DMS153 treated with DMSO at 0.1 percent for 48 hours (cell line): ENCODE measurements at regions not wholly inside any gene's neighbourhood (a gene's known extent, or its start where the extent isn't known, plus 50 kb on each side); places are given as distances from the start of the nearest gene placed in this dataset.
"Not testable (repeated sequence)": the region's sequence is repeated elsewhere in the genome, so short reads cannot be mapped to it uniquely, and the experiment has no call there.

Source experiments
- DNase-seq: peaks from one replicate; lab custom pipeline; 2025; ENCODE audit not compliant: unreplicated experiment; lab: John Stamatoyannopoulos, UW

DNA sequence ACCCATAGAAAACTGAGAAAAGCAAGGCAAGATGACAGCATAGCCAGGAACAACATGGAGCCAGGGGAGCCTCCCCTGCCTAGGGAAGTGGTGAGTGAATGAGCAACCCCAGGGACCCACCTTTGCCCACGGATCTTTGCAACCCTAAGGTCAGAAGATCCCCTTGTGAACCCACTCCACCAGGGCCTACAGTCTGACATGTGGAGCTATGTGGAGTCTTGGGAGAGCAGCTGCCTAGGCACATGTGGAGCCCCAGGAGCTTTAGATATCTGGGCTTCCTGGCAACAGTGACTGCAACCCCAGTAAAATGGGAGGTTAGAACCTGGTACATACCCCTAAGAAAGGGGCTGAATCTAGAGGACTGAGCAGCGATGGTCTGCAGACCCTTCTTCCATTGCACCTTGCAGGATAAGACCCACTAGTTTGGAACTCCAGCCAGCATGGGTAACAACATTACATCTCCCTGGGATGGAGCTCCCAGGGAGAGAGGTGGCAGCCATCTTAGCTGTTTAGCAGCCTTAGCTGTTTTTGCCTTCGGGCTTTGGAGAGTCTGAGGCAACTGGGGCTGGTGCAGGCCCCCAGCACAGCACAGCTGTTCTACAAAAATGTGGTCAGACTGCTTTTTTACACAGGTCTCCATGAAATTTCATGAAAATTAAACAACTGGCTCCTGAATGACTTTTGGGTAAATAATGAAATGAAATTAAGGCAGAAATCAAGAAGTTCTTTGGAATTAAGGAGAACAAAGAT lies 104.7 kb upstream of the TRIM2 start:
- no peak for DNase-seq

DNA sequence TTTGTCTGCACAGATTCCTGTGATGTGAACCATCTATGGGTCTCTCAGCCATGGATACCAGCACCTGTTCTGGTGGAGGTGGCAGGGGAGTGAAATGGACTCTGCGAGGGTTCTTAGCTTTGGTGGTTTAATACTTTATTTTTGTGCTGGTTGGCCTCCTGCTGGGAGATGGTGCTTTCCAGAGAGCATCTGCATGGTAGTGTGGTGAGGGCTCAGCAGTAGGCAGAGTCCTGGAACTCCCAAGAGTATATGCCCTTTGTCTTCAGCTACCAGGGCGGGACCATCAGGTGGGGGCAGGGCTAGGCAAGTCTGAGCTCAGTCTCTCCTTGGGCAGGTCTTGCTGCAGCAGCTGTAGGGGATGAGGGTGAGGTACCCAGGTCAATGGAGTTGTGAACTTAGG lies 97.5 kb upstream of the TRIM2 start:
- DNase-seq: not testable (repeated sequence)

DNA sequence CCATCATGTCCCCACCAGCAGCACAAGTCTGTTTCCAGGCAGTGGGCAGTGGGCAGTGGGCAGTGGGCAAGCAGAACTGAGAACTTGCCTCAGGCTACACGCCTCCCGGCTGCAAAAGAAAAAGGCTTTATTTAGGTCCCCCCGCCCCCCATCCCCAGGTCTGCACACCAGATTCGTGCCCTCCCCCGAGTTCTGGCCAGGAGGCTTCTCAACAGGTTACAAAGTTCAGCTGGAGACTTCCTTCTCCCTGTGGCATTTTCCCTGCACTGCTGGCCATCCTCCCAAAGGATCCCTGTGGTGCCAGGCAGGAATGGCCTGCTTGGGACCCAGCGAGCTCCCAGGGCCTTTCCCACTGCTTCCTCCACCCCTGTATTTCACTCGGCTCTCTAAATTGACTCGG lies 97.0 kb upstream of the TRIM2 start:
- DNase-seq: no peak

DNA sequence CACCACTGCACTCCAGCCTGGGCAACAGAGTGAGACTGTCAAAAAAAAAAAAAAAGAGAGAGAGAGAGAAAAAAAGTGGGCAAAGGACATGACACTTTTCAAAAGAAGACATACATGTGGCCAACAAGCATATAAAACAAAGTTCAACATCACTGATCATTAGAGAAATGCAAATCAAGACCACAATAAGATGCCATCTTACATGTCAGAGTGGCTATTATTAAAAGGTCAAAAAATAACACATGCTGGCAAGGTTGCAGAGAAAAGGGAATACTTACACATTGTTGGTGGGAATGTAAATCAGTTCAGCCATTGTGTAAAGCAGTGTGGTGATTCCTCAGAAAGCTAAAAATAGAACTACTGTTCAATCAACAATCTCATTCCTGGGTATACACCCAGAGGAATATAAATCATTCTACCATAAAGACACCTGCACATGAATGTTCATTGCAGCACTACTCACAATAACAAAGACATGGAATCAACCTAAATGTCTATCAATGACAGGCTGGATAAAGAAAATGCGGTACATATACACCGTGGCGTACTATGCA lies 94.9 kb upstream of the TRIM2 start:
- DNase-seq: no peak

DNA sequence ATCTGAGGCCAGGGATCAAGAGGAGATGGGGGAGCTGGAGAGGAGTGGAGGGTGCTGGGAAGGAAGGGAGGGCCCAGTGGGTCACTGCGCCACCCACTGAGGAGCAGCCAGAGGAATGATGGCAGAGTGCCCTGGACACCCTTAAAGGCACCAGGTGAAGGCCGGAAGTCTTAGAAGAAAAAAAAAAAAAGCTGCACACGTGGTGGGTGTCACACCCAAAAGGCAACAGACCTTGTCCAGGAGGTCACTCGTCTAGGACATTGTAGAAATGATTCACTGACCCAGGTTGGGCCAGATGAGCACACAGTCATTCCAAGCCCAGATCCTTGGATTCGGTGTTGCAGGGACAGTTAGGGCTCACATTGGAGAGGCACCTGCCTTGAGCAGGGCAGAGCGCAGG lies 93.5 kb upstream of the TRIM2 start:
- DNase-seq: no peak

DNA sequence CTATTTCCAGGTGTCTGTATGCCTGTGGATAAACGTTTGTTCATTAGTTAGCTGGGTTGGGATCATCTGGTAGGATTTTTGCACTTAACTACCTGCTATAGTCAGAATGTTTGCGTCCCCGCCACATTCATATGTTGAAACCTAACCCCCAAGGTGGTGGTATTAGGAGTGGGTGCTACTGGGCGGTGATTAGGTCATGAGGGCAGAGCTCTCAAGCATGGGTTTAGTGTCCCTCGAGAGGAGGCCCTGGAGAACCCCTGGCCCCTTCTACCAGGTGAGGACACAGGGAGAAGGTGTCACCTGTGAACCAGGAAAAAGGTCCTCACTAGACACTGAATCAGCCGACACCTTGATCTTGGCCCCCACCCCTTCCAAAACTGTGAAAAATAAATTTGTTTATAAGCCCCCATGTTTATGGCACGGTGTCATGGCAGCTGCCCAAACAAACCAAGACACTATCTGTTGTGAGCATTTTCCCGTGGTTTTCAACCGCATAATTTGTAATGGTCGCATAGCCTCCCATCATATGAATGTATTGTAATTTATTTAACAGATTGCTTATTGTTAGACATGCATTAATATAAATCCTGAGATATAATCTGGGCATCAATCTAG lies 92.7 kb upstream of the TRIM2 start:
- no peak for DNase-seq

DNA sequence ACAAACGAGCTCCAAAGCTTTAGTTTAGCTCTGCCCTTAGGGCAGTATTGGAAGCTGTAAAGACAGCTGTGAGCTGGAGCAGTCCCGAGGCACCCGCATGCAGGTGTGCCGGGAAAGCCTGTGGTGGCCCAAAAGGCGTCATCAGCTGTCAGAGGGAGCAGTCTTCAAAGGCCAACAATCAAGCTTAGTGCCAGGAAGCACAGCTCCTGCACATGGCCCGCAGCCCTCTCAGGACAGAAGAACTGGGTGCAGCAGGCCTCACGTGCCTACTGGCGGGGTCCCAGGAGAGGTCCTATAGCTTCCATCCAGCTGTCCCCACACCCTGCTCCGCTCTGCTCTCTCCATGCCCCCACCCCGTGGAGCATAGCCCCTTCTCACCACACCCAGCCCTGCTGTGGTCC lies 92.2 kb upstream of the TRIM2 start:
- no peak for DNase-seq

DNA sequence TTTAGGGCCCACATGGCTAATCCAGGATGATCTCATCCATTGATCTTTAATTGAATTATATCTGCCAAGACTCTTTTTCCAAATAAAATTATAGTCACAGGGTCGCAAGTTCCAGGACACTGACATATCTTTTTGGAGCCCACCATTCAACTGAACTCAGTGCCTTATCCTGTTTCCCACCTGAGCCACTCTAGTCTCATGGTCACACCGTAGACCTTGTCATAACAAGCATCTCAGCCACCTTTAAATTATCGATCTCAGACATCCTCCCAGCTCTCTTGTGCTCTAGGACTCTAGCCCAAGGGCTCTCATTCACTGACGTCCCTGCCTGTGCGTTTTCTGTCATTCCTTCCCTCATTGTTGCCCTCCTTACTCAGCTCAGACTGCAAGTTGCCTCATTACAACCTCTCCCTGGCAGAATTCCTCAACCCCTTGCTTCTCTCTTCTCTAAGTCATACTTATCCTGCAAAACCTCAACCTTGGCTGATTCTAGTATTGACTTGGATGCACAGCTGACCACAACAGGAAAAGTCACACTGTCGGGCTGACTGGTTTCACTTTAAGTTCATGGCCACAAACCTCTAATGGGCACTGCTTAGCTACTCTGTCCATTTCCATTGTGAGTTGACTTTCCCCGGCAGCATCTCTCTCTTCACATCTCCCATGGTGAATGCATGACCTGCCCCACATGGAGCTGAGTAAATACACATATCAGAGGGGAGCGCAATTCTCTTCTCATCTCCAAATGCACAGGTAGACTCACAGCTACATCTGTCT lies 91.0 kb upstream of the TRIM2 start:
- no peak for DNase-seq

DNA sequence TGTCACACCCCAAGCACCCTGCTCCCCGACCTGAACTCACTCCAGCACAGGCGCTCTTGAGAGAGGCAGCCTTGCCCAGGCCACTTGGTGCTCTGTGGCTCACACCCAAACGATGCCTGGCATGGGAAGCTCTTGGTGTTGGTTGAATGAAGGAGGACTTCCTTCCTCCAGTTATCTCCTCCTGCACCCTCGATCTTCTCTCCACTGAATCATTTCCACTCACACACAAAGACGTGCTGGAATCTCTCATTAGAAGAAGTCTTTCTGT lies 90.5 kb upstream of the TRIM2 start:
- DNase-seq: no peak

DNA sequence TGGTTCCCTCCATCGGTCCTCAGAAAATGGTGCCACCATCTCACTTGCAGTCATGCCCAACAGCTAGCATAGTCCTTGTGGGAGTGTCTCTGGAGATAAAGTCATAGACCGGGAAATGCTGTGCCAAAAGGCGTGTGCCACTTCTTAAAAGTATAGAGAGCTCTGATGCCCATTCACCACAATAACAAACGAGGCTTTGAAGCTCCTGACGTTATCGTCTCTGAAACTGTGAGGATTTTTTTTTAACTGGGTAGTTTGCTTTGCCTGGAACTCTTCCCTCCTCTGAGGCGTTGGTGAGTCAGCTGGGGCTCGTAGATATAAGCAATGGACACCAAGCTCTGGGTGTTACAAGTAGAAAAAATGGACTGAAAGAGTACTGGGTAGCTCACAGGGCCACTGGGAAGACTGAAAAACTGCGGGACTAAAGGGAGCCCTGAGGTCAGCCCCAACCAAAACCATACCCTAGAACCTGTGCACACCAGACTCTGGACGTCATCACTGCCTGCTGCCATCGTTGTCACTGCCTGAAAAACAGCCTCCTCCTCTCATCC lies 89.4 kb upstream of the TRIM2 start:
- DNase-seq: no peak

DNA sequence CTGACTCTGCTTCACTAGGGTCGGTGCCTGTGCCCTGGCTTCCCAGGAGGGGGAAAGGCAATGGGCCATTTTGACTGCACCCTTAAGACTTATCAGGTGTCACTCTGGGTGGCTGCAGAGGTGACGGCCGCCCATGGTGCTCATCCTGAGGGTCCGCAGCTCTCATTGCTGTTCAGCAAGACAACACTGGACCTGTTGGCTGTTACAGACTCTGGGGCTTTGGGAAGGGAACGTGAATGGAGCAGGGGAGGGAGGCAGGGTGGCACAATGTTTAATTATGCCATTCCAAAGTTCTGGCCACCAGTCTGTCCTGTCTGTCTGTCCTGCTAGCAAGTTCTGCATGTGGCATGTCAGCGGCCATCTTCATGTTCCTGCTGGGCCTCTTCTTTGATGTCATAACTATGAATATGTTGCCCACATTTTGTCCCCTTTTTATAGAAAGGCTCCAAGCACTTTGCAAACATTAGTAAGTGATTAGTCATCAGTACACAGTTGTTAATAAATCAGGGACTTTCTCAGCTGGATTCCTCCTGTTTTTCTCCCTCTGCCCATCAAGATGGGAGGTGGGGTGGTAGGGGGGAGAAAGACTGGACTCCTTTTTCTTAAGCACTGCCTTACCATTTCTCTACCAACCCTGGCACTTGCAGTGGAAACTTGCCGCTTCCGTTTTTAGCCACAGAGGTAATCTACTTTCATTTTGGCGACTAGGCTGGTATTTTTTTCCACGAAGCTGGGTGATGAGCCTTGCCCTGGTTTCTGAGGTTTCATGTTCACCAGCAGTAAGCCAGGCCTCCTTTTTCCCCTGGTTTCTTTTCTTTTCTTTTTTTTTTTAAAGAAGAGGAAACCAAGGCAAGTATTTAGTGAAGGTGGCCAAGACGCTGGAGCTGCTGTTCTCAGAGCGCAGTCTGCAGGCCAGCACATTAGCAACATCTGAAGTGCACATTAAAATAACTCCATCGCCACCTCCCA lies 88.6 kb upstream of the TRIM2 start:
- DNase-seq: no peak

DNA sequence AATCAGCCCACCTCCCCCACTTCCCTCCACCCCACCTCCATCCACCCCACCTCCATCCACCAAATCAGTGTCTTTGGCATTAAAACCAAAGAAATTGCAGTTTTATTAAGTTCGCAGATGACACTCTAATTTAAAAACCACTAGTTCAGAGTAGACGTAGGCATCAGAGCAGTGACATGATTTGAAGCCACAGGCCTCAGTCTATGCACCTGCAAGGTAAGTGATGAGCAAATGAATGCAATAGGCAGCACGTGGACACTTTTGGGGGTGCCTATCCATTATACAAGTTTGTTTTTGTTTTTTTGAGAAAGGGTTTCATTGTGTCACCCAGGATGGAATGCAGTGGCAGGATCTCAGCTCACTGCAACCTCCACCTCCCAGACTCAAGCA lies 88.0 kb upstream of the TRIM2 start:
- no peak for DNase-seq

DNA sequence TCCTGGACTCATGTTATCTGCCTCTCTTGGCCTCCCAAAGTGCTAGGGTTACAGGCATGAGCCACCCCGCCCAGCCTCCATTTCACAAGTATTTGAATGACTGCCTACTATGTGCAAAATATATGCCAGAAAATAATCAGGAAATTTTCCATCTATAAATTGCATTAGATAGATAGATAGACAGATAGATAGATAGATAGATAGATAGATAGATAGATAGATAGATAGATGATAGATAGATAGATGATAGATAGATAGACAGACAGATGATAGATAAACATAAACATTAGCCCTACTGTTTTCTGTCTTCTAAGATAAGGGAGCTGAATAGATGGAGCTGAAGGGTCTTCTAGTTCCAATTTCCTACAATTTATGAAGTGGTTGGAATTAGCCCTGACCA lies 87.4 kb upstream of the TRIM2 start:
- no peak for DNase-seq

DNA sequence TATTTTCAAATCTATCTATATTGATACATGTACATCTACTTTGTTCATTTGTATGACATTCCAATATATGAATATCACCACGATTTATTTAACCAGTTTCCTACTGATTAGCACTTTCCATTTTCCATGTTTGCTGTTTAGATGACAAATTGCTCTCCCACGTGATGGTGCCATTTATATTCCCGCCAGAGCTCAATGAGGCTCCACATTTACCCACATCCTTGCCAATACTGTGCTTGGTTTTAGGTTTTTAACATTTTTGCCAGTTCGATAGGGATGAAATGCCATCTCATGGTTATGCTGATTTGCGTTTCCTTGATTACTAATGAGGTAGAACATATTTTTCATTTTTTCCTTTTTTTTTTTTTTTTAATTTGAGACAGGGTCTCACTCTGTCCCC lies 86.7 kb upstream of the TRIM2 start:
- DNase-seq: no peak

DNA sequence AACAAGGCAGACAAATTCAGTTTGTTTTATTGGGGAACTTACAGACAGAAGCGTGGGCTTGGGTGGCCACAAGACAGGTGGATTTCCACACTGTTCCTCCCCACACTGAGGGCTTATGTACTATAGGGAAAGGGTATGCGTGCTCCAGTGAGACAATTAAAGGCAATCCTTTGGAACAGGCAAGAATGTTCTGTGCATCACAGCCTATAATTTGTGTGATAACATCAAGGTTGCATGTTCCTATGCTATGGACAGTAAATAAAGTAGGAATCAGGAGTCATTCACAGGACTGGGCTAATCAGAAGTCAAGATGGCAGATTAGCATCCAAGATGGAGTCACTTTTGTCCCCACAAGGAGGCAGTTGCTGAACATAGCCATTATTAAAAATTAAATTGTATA lies 84.6 kb upstream of the TRIM2 start:
- no peak for DNase-seq

DNA sequence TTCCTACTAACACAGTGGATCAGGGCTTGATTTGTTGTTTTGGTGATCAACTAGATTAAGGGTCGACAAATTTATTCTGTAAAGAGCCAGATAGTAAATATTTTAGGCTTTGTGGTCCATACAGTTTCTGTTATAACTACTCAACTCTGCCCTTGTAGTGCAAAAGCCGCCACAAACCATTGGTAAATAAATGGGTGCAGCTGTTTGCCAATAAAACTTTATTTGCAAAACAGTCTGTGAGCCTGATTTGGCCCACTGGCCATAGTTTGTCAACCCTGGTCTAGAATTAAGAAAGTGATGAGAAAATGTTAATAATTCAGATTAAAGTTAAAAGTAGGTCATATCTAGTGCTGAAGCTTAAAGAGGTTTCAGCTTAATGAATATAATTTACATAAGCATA lies 84.0 kb upstream of the TRIM2 start:
- DNase-seq: no peak

DNA sequence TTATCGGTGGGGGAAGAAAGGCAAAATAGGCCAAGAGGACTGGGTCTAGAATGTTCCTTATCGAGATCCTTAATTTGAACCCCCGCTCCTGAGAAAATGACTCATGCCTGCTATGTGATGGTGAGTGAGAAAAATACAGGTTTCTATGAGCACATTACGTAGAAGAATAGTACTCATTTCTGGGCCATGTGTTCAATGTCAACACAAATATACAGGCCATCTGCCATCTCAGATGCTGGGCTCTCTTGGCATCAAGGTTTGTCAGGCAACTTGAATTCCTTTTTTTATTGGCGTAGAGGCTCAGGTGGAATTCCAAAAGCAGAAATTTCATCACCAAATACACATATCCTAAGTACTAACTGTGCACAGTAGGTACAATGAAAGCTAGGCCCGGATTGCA lies 81.4 kb upstream of the TRIM2 start:
- no peak for DNase-seq

DNA sequence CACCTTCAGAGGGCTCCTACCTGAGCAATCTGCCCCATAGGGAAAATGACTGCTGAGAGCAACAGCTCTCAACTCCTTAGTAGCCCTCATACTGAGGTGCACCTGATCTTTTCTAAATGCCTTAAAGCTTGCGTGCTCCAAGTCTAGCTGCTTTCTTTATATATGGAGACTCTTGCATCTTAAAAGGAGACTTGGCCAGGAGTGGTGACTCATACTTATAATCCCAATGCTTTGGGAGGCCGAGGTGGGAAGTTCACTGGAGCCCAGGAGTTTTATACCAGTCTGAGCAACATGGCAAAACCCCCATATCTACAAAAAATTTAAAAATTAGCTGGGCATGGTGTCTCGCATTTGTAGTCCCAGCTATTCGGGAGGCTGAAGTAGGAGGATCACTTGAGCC lies 78.1 kb upstream of the TRIM2 start:
- no peak for DNase-seq

DNA sequence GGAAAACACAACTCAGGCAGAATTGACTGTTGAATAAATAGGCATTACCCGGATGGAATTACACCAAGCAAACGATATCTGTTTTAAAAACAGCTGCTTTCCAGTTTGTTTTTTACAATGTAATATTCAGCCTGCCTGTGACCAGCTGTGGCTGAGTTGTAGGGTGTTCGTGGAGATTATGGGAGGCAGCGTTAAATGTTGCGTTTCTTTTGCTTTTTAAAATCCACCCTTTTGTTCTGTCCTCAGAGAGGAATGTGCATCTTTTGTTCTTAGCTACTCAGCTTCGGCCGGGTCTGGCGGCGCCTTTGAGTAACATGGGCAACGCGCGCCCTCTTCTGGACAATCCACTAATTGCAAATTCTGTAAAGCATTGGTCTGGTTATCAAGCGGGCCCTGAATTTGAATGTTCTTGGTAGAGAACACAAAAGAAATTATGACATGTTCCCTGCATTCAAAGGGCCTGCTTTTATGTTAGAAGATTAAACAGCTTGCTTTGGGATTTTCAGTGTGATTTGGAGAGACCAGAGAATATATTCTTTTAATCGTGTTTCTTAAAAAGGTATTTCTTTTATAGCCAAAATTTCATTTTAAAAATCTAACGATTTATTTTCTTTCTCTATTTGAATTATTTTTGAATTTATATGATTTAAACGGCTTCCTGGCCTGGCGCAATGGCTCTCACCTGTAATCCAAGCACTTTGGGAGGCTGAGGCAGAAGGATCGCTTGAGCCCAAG lies 76.3 kb upstream of the TRIM2 start:
- DNase-seq: peak; percentile 93

DNA sequence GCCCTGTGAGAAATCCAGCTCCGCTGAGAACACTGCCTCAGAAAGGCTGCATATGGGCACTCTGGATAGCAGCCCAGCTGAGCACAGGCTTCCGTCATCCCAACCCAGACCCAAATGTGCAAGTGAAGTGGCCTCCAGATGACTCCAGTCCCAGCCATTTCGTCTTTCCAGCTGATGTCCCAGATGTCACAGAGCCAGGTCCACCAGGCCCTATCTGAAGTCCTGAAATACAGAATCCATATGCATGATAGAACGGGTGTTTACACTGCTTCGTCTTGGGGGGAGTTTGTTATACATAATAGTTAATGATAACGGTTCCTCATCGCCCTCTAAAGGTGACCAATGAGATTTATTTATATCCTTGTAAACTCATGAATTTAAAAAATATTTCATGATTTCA lies 72.6 kb upstream of the TRIM2 start:
- no peak for DNase-seq
